RWPE1 (cell line): ENCODE measurements at regions not wholly inside any gene's neighbourhood (a gene's known extent, or its start where the extent isn't known, plus 50 kb on each side); places are given as distances from the start of the nearest gene placed in this dataset.

Experiments used
- CTCF ChIA-PET: fragments of 350-600 bp; sonication (Branson Sonifier 250); formaldehyde crosslinking; extraction: SDS; loops from one replicate; lab custom pipeline; 2021; lab: Yijun Ruan, JAX
- POLR2A ChIA-PET: fragments of 400-600 bp; formaldehyde crosslinking; extraction: SDS; loops from one replicate; lab custom pipeline; 2020; ENCODE audit warnings: antibody characterized with exemption; ENCODE audit not compliant: low non-redundant PET; lab: Yijun Ruan, JAX
- DNase-seq: peaks from one replicate; pipeline ENCODE4 v3.0.0; 2012; ENCODE audit warnings: low spot score
- H3K27ac ChIP-seq: fragments of 450-650 bp; 2 replicates; pipeline ENCODE4 v1.5.1; 2017
- CTCF ChIP-seq: fragments of 450-650 bp; conservative IDR thresholded peaks from 2 replicates; pipeline ENCODE4 v1.5.1; 2017; ENCODE audit warnings: low read depth, mild to moderate bottlenecking

- TF ChIP-seq CTCF: no peak
- no peak overlapping the region for H3K27ac ChIP-seq
- POLR2A ChIA-PET: no interaction called here
- no peak for DNase-seq
- CTCF ChIA-PET: interaction anchor here (0.7 to 0.8 kb wide), 2 partner anchors 10 to 72 kb away, joined by 3 to 4 read pairs; no protein-coding TSS in a partner anchor
Measured at GRCh38 chr6:132207991-132208390, 193.3 kb downstream of the MOXD1 start.

- no peak overlapping the region for H3K27ac ChIP-seq
- POLR2A ChIA-PET: no interaction called here
- TF ChIP-seq CTCF: no peak
- DNase-seq: no peak
- CTCF ChIA-PET: no interaction called here
Measured at GRCh38 chr6:132205946-132206345, 195.3 kb downstream of the MOXD1 start.

GRCh38 chr6:132204591-132204990 is 196.7 kb downstream of the MOXD1 start:
- CTCF ChIA-PET: interaction anchor here (0.7 kb wide), 1 partner anchor 17 kb away, joined by 4 read pairs; no protein-coding TSS in a partner anchor
- TF ChIP-seq CTCF: no peak
- H3K27ac ChIP-seq: no peak overlapping the region
- no peak for DNase-seq
- POLR2A ChIA-PET: no interaction called here

GRCh38 chr6:132202574-132202973 is 198.7 kb downstream of the MOXD1 start:
- H3K27ac ChIP-seq: no peak overlapping the region
- POLR2A ChIA-PET: no interaction called here

GRCh38 chr6:132199343-132199742 is 201.9 kb downstream of the MOXD1 start:
- no peak overlapping the region for H3K27ac ChIP-seq
- ChIA-PET POLR2A (no interaction called here), CTCF (interaction anchor here (0.8 kb wide), 1 partner anchor 19 kb away, joined by 4 read pairs; no protein-coding TSS in a partner anchor)
- TF ChIP-seq CTCF: no peak
- DNase-seq: peak; percentile 14

More at GRCh38 chr6:132202574-132202973, 198.7 kb downstream of the MOXD1 start:
- TF ChIP-seq CTCF: no peak
- no peak for DNase-seq
- CTCF ChIA-PET: interaction anchor here (0.5 kb wide), 1 partner anchor 657 kb away, joined by 3 read pairs; no protein-coding TSS in a partner anchor

- ChIA-PET POLR2A (no interaction called here), CTCF (interaction anchor here (0.8 kb wide), 1 partner anchor 19 kb away, joined by 4 read pairs; no protein-coding TSS in a partner anchor)
- no peak for TF ChIP-seq CTCF
- no peak overlapping the region for H3K27ac ChIP-seq
- DNase-seq: no peak
Measured at GRCh38 chr6:132198896-132199295, 202.4 kb downstream of the MOXD1 start.
